Endothelial cell of umbilical vein (primary cell): ENCODE measurements at regions not wholly inside any gene's neighbourhood (a gene's known extent, or its start where the extent isn't known, plus 50 kb on each side); places are given as distances from the start of the nearest gene placed in this dataset.

Source experiments
- BruUV-seq: library from RNA; stranded (reverse); fragments of 400-500 nt; replicated peaks from 2 replicates; lab custom pipeline; 2021; lab: Mats Ljungman, UMichigan
- CTCF ChIA-PET: fragments of 300-600, 350-600 bp; sonication (Branson Sonifier 250); formaldehyde crosslinking; loops from one replicate; lab custom pipeline; 2021; ENCODE audit warnings: antibody characterized with exemption, inconsistent platforms; lab: Charles Lee
- POLR2A ChIA-PET: fragments of 300-600, 350-600 bp; sonication (Branson Sonifier 250); formaldehyde crosslinking; loops from one replicate; lab custom pipeline; 2021; ENCODE audit warnings: antibody characterized with exemption, inconsistent platforms; lab: Charles Lee
- DNase-seq: peaks from one replicate; pipeline ENCODE4 v3.0.0-alpha.2; 2011; ENCODE audit warnings: low read depth, low spot score
- FAIRE-seq: peaks from 2 replicates; lab custom pipeline; 2011; peaks lifted over from hg19 to GRCh38; lab: Jason Lieb, UNC
- H2AFZ ChIP-seq: 2 replicates; pipeline ENCODE4 v1.6.0; 2012; ENCODE audit warnings: low read depth, low read length, control low read depth, inconsistent platforms
- H3K27ac ChIP-seq: 2 replicates; pipeline ENCODE4 v1.5.1; 2011; ENCODE audit warnings: low read depth, mild to moderate bottlenecking, control low read depth, low read length, moderate library complexity; ENCODE audit not compliant: insufficient read depth
- H3K27me3 ChIP-seq, 2 experiments: 2 replicates each; pipeline versions ENCODE4 v1.6.0 to v1.6.1; 2011; ENCODE audit warnings: low read length in 2 of 2, mixed read lengths in 1 of 2; ENCODE audit not compliant: control insufficient read depth in 2 of 2, insufficient read depth in 2 of 2
- H3K36me3 ChIP-seq, 2 experiments: 2 replicates in 1 of 2; 3 replicates in 1 of 2; pipeline ENCODE4 v1.5.1; 2011; ENCODE audit warnings: low read length in 2 of 2, mild to moderate bottlenecking in 1 of 2, moderate library complexity in 1 of 2; ENCODE audit not compliant: control insufficient read depth in 2 of 2, insufficient read depth in 2 of 2; ENCODE audit errors: extremely low read depth in 1 of 2
- H3K4me1 ChIP-seq: 3 replicates; pipeline ENCODE4 v1.5.1; 2011; ENCODE audit warnings: mild to moderate bottlenecking, low read length; ENCODE audit not compliant: control insufficient read depth, insufficient read depth; ENCODE audit errors: extremely low read depth
- H3K4me2 ChIP-seq: 2 replicates; pipeline ENCODE4 v1.6.1; 2011; ENCODE audit warnings: low read length, control low read depth, mixed read lengths; ENCODE audit not compliant: insufficient read depth
- H3K4me3 ChIP-seq, 3 experiments: fragments of 200-600 bp in 1 of 3; sonication (generic), shearing (Covaris generic) in 1 of 3; replicated peaks in 1 of 3; 2 replicates each; pipeline ENCODE4 v1.5.1; 2011 to 2016; ENCODE audit warnings: control low read depth in 3 of 3, low read length in 3 of 3, mild to moderate bottlenecking in 2 of 3, inconsistent platforms in 1 of 3, low read depth in 1 of 3, moderate library complexity in 1 of 3; ENCODE audit not compliant: insufficient read depth in 1 of 3
- H3K79me2 ChIP-seq: 2 replicates; pipeline ENCODE4 v1.6.0; 2012; ENCODE audit warnings: low read length, inconsistent platforms; ENCODE audit not compliant: control insufficient read depth, insufficient read depth
- H3K9ac ChIP-seq: replicated peaks from 2 replicates; pipeline ENCODE3; 2011; ENCODE audit warnings: low read length, control low read depth; ENCODE audit not compliant: insufficient read depth; ENCODE audit errors: extremely low read depth
- H3K9me1 ChIP-seq: replicated peaks from 3 replicates; pipeline ENCODE4 v1.6.0; 2011; ENCODE audit warnings: mild to moderate bottlenecking, low read length; ENCODE audit not compliant: control insufficient read depth, insufficient read depth; ENCODE audit errors: extremely low read depth
- H3K9me3 ChIP-seq: replicated peaks from 2 replicates; pipeline ENCODE4 v1.5.1; 2012; ENCODE audit warnings: low read length, inconsistent platforms; ENCODE audit not compliant: control insufficient read depth, insufficient read depth
- H4K20me1 ChIP-seq: replicated peaks from 2 replicates; pipeline ENCODE3; 2011; ENCODE audit warnings: mild to moderate bottlenecking, low read length; ENCODE audit not compliant: control insufficient read depth, insufficient read depth; ENCODE audit errors: extremely low read depth
- FOS ChIP-seq: IDR thresholded peaks from 2 replicates; pipeline ENCODE4 v1.6.1; 2011; ENCODE audit warnings: mild to moderate bottlenecking, low read length, moderate library complexity, borderline replicate concordance; ENCODE audit not compliant: insufficient read depth
- GATA2 ChIP-seq: IDR thresholded peaks from 2 replicates; pipeline ENCODE4 v1.7.0; 2011; ENCODE audit warnings: low read depth, mild to moderate bottlenecking, moderate library complexity, mixed read lengths, low read length; ENCODE audit not compliant: insufficient read length, insufficient read depth
- JUN ChIP-seq: IDR thresholded peaks from 2 replicates; pipeline ENCODE4 v1.6.1; 2011; ENCODE audit warnings: borderline replicate concordance, low read depth; ENCODE audit not compliant: insufficient read length, insufficient read depth
- MYC ChIP-seq: IDR thresholded peaks from one replicate; pipeline ENCODE4 v1.6.1; 2011; ENCODE audit warnings: mild to moderate bottlenecking, low read depth, low read length
- POLR2AphosphoS5 ChIP-seq: IDR thresholded peaks from 2 replicates; pipeline ENCODE4 v1.6.1; 2012; ENCODE audit warnings: low read depth, mild to moderate bottlenecking, control low read depth, low read length, moderate library complexity; ENCODE audit not compliant: insufficient read depth
- dilution Hi-C: fragments of 300-500 bp; cut with MboI; formaldehyde crosslinking; loops from one replicate; pipeline ENCODE4 v1.15.0; 2019; ENCODE audit warnings: low sequenced_read_pairs; ENCODE audit not compliant: extremely low pct_ligation_motif_present
- intact Hi-C: fragments of 100-400 bp; cut with micrococcal nuclease; formaldehyde crosslinking; loops from one replicate; pipeline ENCODE4 v1.10.0; 2022
- TF ChIP-seq, protein P1 (sequence below), 2 donors: IDR thresholded peaks; 1 replicate in 1 of 2; 2 replicates in 1 of 2; pipeline ENCODE4 v1.5.1; 2011; ENCODE audit warnings: low read length in 2 of 2, mild to moderate bottlenecking in 2 of 2, moderate library complexity in 2 of 2, control low read depth in 1 of 2, inconsistent platforms in 1 of 2, low read depth in 1 of 2; ENCODE audit not compliant: insufficient read depth in 1 of 2; ENCODE audit errors: extremely low read depth in 1 of 2
- TF ChIP-seq, protein P2 (sequence below): IDR thresholded peaks from 2 replicates; pipeline ENCODE4 v1.6.1; 2011; ENCODE audit not compliant: insufficient read depth, insufficient read length

DNA sequence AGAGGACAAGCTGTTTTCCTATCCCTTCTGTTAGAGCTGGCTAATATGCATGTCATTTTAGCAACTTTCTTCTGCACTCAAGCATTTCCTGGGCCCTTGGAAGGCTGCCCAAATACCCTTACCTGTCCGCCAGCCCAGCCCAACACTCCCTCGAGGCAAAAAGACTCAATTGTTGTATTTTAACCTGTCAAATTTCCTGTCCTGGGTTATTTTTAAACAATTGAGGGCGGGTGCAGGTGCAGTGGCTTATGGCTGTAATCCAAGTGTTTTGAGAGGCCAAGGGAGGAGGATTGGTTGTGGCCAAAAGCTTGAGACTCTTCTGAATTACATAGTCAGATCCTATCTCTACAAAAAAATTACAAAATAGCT lies 125.0 kb upstream of the ARHGAP28 start:
- Histone ChIP-seq H2AFZ (no peak overlapping the region), H4K20me1 (no peaks in the 10 kb centered on the region), H3K4me1 (no peaks in the 10 kb centered on the region), H3K9me1 (no peaks in the 10 kb centered on the region), H3K36me3 (no peaks in the 10 kb centered on the region), H3K4me3 (no peak overlapping the region), H3K9me3 (no peaks in the 10 kb centered on the region), H3K27me3 (peaks cover 0 to 2% of the 10 kb centered on the region in 2 experiments), H3K9ac (no peak overlapping the region), H3K4me2 (no peak overlapping the region), H3K27ac (no peak overlapping the region), H3K79me2 (no peaks in the 10 kb centered on the region)
- POLR2A ChIA-PET = interaction anchor here (0.7 kb wide), 1 partner anchor 182 kb away, joined by 3 read pairs; no protein-coding TSS in a partner anchor
- BruUV-seq = no TSS peak
- TF ChIP-seq FOS = no peak
- TF ChIP-seq, protein P1, sequence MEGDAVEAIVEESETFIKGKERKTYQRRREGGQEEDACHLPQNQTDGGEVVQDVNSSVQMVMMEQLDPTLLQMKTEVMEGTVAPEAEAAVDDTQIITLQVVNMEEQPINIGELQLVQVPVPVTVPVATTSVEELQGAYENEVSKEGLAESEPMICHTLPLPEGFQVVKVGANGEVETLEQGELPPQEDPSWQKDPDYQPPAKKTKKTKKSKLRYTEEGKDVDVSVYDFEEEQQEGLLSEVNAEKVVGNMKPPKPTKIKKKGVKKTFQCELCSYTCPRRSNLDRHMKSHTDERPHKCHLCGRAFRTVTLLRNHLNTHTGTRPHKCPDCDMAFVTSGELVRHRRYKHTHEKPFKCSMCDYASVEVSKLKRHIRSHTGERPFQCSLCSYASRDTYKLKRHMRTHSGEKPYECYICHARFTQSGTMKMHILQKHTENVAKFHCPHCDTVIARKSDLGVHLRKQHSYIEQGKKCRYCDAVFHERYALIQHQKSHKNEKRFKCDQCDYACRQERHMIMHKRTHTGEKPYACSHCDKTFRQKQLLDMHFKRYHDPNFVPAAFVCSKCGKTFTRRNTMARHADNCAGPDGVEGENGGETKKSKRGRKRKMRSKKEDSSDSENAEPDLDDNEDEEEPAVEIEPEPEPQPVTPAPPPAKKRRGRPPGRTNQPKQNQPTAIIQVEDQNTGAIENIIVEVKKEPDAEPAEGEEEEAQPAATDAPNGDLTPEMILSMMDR (IDR thresholded peaks at IDR 0.05; ENCODE audit: extremely low read depth in 1 of 2, insufficient read depth in 1 of 2, low read depth in 1 of 2, low read length in 2 of 2) = no peak
- TF ChIP-seq, protein P2, sequence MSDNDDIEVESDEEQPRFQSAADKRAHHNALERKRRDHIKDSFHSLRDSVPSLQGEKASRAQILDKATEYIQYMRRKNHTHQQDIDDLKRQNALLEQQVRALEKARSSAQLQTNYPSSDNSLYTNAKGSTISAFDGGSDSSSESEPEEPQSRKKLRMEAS = no peak
- no peak for TF ChIP-seq GATA2
- no peak for TF ChIP-seq MYC
- TF ChIP-seq JUN = no peak
- TF ChIP-seq POLR2AphosphoS5 = no peak
- intact Hi-C loops = no loop called here
- dilution Hi-C loops = no loop called here
- CTCF ChIA-PET = interaction anchor here (1.2 to 3.1 kb wide), 6 partner anchors 9 to 281 kb away, joined by 4 to 62 read pairs (median 6); no protein-coding TSS in a partner anchor
- FAIRE-seq (no peak), DNase-seq (no peak)
